GM19395 (cell line): ENCODE measurements at regions not wholly inside any gene's neighbourhood (a gene's known extent, or its start where the extent isn't known, plus 50 kb on each side); places are given as distances from the start of the nearest gene placed in this dataset.

Experiments used
- ATAC-seq: cut with Tn5 transposase; IDR thresholded peaks from one replicate; pipeline ENCODE4 v1.9.1; 2021; ENCODE audit warnings: mild to moderate bottlenecking, moderate library complexity; ENCODE audit not compliant: unreplicated experiment

DNA sequence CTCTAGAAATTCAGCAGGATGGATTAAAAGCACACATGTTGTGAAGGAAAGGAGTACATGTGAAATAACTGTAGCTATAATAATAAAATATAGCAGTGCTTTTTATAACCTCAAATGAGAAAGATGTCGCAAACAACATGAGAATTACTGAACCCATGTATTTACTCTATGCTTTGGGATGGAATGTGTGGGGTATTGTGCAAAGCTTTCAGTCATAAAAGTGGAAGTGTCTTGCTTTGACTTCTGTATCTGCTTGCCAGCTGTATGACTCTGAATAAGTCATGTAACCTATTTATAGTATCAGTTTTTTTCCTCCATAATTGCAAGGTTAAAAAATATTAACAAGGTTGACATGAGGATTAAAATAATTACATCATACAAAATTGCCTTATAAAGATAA lies 519.3 kb upstream of the CADM2 start:
- no peak for ATAC-seq

DNA sequence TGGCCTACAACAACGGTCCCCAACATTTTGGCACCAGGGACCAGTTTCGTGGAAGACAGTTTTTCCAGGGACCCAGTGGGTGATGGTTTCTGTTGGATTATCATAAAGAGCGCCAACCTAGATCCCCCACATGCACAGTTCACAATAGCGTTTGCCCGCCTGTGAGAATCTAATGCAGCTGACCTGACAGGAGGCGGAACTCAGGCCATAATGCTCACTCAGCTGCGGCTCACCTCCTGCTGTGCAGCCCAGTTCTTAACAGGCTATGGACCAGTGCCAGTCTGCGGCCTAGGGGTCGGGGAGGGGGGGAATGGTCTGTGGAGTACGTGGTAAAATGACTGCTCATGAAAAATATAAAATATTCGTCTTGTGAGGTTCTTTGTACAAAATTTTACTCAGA lies 518.5 kb upstream of the CADM2 start:
- no peak for ATAC-seq

DNA sequence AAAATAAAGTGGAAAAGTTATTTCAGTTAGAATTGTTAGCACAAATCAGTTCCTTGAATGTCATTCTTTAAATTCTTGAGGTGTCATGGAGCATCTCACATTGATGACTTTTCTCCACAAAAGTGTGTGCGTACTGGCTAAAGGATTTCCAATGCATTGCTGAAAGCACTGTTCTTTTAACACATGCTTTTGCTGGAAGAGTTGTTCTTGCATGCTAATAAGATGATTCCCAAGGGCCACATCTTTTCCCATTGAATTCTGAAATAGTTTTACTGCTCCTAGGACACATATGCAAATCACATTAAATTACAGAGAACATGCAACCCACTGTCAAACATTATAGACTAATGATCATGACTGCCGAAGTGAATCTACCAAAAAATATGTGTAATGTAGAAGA lies 516.3 kb upstream of the CADM2 start:
- ATAC-seq = no peak

DNA sequence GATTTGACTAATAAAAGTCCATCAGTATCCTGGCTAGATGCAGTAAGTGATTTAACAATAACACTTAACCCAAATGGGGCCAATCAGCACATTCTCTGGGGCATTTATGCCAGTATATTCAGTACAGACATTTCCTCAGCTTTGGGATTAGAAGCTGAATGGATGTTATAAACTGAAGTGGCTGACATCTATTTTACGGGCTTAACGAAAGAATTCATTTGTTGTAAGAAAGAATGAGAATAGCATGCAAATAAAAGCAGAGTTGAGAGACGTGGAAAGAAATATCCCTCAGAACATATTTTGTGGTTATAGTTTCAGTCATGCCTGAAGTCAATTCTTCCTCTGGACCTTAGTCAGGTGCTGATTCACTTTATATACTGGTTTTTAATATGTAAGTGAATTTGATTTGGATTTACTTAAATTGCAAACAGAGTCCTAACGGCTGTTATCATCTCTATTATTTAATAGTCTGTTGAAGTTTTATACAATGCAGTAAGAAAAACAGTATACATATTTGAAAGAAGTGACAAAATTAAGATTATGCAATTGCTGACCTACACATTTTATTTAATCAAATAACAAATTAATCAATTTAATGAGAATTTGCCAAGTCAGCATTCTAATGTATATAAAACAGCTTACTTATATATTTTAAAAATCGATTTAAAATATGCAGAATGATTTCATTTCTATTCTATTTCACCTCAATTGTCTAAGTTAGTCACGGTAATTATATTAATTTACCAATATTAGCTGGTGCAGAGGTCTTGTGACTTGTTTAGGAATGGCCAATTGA lies 513.9 kb upstream of the CADM2 start:
- no peak for ATAC-seq

DNA sequence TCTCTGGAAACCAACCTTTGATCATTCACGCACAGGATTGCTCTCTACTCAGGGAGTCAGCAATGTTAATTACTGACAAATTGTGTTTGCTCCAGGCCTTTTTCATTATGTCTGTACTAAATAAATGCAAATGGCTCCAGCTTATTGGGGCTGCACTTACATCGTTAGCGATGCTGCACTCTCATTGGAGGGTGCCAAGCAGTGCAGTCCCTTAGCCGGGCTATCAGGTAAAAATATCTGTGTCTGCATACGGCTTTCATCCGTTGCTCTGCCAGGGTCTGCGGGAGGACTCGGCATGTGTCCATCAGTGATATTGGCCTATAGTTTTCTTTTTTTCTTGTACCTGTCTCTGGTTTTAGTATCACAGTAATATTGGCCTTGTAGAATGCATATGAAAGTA lies 471.5 kb upstream of the CADM2 start:
- no peak for ATAC-seq

DNA sequence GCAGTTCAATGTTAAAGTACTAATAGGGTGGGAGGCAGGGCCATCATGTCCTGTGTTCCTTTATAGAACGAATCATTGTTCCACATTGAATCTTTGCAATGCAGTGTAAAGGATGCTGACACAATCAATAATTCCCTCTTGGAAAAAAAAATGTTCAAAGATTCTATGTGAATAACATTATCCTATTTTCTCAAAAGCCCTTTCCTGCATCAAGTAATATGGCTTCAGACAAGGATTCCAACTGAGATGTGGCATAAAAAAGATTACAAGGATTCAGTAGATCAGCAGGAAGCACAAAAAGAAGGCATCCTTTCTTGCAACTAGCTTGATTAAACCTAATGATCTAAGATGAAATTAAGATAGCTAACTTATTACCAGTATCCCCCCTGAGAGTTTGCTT lies 454.0 kb upstream of the CADM2 start:
- ATAC-seq = no peak

DNA sequence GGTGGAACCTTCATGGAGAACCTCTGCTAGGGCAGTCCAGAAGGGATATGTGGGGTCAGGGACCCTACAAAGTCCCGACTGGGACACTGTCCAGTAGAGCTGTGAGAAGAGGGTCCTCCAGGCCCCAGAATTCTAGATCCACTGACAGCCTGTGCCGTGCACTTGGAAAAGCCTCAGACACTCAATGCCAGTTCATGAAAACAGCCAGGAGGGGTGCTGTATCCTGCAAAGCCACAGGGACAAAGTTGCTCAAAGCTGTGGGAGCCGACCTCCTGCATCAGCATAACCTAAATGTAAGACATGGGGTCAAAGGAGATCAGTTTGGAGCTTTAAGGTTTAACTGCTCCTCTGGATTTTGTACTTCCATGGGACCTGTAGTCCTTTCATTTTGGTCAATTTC lies 448.8 kb upstream of the CADM2 start:
- no peak for ATAC-seq

DNA sequence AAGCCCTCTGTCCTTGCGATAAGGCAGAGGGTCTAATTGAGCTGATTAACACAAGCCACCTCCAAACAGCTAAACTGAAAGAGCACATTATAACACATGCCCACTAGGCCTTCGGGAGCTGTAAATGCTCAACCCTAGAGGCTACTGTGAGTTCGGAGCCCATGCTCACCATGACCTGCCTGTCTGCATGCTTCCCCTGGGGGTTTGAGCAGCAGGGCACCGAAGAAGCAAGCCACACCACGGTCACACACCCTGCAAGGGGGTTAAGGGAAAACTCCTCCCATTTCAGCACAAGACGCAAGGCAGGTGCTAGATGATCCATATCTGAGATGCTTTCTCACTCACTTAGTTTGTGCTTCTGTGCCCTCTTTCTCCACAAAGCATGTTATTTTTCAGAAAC lies 435.9 kb upstream of the CADM2 start:
- ATAC-seq = no peak

DNA sequence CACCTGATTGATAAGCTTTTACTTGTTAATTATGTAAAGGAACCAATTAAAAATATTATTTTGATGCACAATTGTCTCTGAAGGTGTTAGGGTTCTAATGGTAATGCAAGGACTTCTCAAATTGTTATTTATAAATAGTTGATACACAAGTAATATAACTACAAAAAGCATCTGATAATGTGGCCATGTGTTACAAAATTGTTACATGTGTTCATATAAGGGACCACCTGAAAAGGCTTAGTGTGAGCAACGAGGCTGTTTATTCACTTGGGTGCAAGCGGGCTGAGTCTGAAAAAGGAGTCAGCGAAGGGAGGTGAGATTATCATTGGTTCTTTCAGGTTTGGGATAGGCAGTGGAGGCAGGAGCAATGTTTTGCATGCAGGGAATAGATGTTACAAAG lies 421.9 kb upstream of the CADM2 start:
- no peak for ATAC-seq

DNA sequence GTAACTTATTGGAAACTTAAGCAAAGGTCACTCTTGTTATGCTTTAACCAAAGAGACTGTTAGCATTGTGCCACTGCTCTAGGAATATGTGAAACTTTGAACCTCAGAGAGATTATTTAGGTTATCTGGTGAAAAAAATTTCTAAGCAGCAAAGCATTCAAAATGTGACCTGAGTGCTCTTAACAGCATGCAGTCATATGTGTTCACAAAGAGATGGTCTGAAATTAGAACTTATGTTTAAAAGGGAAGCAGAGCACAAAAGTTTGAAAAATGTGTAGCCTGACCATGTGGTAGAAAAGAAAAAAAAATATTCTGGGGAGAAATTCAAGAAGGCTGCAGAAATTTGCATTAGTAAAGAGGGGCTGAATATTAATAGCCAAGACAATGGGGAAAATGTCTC lies 420.2 kb upstream of the CADM2 start:
- no peak for ATAC-seq

DNA sequence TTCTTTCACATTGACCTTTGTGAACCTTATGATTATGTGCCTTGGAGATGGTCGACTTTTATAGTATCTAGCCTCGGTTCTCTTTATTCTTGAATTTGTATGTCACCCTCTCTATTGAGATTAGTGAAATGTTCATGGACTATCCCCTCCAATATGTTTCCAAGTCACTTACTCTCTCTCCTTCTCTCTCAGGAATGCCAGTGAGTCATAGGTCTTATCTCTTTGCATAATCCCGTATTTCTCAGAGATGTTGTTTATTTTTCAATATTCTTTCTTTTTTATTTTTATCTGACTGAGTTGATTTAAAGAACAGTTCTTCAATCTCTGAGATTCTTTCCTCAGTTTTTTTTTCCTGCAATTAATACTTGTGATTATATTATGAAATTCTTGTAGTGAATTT lies 411.6 kb upstream of the CADM2 start:
- no peak for ATAC-seq

DNA sequence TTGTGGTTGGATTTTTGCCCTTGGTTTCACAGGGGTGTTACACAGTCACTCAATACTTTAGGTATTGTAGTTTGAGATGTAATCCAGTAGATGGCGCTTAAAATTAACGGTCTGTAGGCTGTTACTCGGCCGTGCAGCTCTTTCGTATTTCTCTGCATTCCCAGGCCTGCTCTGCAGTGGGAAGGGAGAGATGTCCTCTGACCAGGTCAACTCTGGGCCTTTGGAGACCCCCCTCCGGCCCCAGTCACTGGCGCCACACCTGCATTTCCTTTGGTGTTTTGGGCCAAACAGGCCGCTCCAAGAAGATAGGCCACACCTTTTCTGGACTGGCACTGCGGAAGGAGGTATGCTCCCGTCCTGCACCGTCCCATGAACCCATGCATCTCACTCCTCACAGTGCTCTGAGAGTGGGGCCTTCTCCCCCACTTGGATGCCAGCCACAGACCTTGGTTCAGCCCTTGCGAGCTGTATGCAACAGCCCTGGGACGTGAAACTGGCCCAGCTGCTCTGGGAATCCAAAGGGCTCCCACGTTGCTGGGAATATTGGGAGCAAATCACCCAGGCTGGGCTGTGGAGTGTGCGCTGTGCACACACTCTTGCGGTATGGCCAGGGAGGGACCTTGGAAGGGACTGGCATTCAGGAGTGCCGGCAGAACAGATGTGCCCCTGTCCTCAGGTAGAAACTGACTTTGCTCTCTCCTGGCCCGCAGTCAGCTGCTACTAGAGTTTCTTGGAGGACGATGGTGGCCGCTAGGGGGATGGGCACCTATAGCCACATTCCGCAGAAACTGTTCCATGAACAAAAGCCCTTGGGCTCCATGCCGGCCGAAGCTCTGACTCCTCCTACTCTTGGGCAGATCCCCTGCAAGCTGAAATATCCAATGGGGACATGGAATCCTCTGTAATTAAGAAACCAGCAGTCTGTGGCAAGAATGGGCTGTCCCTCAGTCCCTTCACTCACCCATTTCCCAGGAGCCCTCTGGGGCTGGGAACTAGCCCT lies 410.5 kb upstream of the CADM2 start:
- peak; percentile 91 for ATAC-seq

DNA sequence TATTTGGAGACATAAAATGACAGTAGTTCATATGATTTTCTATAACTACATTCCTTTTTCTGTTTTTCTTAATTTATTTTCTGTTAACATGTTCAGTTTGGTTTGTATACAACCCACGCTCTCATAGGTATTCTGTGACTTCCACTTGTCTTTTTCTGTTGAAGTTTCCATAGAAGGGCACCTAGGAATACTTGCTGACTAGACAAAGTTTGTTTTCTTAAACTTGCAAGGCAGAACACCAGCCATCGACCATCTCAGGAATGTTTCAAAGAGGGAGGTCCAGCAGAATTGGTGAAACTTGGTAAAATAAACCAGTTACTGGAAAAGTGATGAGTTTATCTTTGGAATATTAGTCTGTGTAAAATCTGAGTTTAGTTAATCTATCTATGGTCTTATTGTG lies 403.2 kb upstream of the CADM2 start:
- no peak for ATAC-seq

DNA sequence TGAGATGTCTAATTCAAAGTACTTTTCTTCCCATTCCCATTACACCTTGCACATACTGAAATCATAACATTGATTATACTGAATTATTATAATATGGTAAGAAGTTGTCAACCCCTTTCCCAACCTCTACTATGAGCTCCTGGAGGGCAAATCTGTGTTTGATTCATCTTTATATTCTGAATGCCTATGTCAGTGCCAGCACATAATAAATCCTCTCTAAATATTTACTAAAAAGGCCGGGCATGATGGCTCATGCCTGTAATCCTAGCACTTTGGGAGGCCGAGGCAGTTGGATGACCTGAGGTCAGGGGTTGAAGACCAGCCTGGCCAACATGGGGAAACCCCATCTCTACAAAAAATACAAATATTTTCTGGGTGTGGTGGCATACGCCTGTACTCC lies 392.5 kb upstream of the CADM2 start:
- ATAC-seq = no peak

DNA sequence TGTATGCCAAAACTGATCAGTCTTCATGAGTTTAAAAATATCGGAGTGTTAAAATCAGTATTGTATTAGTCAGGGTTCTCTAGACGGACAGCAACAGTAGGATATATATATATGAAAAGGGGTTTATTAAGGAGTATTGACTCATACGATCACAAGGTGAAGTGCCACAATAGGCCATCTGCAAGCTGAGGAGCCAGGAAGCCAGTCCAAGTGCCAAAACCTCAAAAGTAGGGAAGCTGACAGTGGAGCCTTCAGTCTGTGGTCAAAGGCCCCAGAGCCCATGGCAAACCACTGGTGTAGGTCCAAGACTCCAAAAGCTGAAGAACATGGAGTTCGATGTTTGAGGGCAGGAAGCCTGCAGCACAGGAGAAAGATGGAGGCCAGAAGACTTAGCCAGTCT lies 391.0 kb upstream of the CADM2 start:
- ATAC-seq = no peak

DNA sequence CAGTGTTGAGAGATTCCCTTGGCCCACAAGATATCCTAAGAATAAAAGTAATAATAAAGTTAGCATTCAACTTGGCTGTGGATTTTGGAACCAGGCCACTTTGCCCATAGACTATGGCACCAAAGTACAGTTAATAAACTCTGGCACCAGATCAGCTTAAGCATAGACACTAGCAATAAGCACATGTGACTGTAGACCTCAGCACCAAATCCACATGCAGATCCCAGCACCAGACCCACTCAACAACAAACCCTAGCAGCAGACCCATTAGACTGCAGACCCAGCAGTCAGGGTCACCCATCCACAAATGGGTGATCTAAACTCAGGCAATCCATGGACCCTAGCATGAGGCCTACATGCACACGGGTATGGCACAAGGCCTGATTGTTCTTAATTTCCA lies 384.8 kb upstream of the CADM2 start:
- no peak for ATAC-seq

DNA sequence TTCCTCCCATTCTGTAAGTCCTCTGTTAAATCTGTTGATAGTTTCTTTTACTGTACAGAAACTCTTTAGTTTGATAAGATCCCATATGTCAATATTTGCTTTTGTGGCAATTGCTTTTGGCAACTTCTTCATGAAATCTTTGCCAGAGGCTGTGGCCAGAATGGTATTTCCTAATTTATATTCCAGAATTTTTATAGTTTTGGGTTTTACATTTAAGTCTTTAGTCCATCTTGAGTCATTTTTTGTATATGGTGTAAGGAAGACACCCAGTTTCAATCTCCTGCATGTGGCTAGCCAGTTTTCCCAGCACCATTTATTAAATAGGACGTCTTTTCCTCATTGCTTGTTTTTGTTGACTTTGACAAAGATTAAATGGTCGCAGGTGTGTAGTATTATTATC lies 372.4 kb upstream of the CADM2 start:
- no peak for ATAC-seq

DNA sequence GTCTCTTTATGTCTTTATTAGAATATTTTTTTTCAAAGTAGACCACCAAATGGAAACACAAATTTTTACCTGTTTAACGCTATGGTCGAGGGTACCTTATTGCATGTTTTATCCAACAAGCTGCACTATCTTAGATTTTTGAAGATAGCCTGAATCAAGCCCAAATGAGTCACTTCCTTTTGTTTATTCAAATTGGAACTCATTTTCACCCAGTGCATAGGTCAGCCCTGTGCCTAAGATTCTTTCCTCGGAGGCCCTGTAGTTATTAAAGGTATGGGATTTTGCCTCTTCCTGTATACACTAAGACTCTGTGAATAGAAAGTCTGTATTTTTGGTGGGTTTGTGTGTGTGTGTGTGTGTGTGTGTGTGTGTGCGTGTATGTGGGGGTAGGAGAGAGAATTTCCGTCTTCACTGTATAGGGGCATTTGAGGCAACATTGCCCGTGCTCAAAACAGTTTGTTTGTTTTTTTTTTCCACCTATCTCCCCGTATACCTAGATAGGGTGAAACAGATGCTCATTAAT lies 358.0 kb upstream of the CADM2 start:
- ATAC-seq = no peak

DNA sequence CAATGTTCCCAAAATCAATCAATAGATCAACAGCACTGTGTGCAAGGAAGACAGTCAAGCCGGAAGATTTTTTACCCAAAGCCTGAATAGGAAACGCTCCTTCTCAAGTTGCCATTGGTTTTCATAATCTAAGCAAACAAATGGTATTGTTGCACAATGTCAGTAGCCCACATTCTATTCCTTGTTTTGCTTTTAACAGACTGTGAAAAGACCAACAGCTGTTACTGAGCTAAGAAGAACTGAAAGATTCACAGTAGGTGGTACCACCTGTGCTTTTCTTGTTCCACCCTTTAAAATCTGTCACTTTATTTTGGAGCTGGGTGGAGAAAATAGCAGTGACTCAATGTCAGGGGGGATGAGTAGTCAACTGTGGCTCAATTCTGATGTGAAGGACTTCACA lies 357.5 kb upstream of the CADM2 start:
- ATAC-seq = no peak

DNA sequence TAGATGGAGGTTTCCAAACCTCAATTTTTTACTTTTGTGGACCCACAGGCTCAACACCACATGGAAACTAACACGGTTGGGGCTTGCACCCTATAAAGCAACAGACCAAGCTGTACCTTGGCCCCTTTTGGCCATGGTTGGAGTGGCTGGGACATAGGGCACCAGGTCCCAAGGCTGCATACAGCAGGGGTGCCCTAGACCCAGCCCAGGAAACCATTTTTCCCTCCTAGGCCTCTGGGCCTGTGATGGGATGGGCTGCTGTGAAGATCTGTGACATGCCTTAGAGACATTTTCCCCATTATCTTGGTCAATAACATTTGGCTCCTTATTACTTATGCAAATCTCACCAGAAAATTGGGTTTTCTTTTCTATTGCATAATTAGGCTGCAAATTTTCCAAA lies 337.0 kb upstream of the CADM2 start:
- ATAC-seq = no peak

DNA sequence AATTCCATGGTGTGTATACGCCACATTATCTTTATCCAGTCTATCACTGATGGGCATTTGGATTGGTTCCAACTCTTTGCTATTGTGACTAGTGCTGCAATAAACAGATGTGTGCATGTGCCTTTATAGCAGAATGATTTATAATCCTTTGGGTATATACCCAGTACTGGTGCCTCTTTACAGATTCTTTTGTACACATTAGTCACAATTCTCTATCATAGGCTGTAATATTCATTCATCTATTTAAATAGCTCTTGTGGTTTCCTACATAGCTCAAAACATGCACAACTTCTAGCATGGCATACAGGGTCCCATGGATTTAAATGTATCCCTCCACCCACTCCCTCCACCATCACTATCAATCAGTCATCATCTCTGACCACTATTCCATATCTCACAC lies 324.1 kb upstream of the CADM2 start:
- no peak for ATAC-seq

DNA sequence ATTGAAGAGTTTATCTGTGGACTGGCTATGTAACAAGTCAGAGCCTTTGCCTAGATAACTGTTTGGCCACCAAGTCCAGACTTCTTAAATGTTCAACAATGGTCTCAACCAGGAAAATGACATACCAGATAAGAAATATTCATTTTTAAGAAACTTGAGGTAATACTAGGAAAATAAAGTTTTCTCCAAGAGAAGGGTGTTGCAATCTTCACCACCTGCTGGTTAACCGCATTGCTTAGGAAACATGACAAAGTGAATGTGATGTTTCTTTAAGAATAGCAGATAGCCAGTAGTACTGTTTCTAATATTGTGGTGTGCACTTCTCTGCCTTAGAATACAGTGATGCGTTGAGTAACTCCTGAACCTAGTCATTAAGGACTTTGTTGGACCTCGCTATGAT lies 321.5 kb upstream of the CADM2 start:
- ATAC-seq = no peak
